Mesendoderm (in vitro differentiated cells): ENCODE measurements at regions not wholly inside any gene's neighbourhood (a gene's known extent, or its start where the extent isn't known, plus 50 kb on each side); places are given as distances from the start of the nearest gene placed in this dataset.

Source experiments
- DNase-seq: peaks from one replicate; pipeline ENCODE4 v3.0.0; 2013
- H2AK5ac ChIP-seq: 2 replicates; pipeline ENCODE4 v1.6.1; 2013; ENCODE audit warnings: low read length, inconsistent platforms
- H2BK120ac ChIP-seq: 2 replicates; pipeline ENCODE4 v1.6.1; 2013; ENCODE audit warnings: low read depth, mild to moderate bottlenecking, low read length, moderate library complexity, mixed read lengths
- H2BK15ac ChIP-seq: replicated peaks from 2 replicates; pipeline ENCODE4 v1.6.1; 2013; ENCODE audit warnings: low read depth, mild to moderate bottlenecking, moderate library complexity
- H2BK5ac ChIP-seq: 2 replicates; pipeline ENCODE4 v1.6.1; 2013; ENCODE audit warnings: low read length, inconsistent platforms
- H3K18ac ChIP-seq: 2 replicates; pipeline ENCODE4 v1.6.1; 2013; ENCODE audit warnings: mild to moderate bottlenecking, low read length, mixed read lengths
- H3K23ac ChIP-seq: one replicate; pipeline ENCODE4 v1.6.1; 2013; ENCODE audit warnings: low read length
- H3K27ac ChIP-seq: 2 replicates; pipeline ENCODE4 v1.5.1; 2013; ENCODE audit warnings: low read depth, mild to moderate bottlenecking, inconsistent platforms, low read length, moderate library complexity
- H3K27me3 ChIP-seq: 2 replicates; pipeline ENCODE4 v1.6.1; 2013; ENCODE audit warnings: low read length, control low read depth, mild to moderate bottlenecking, inconsistent platforms; ENCODE audit not compliant: insufficient read depth, poor library complexity
- H3K36me3 ChIP-seq: 2 replicates; pipeline ENCODE4 v1.6.1; 2013; ENCODE audit warnings: low read length, inconsistent platforms; ENCODE audit not compliant: control insufficient read depth, insufficient read depth
- H3K4ac ChIP-seq: one replicate; pipeline ENCODE4 v1.6.1; 2013; ENCODE audit warnings: low read depth, mild to moderate bottlenecking, low read length, moderate library complexity
- H3K4me1 ChIP-seq: 2 replicates; pipeline ENCODE4 v1.6.1; 2013; ENCODE audit warnings: low read depth, low read length, inconsistent platforms; ENCODE audit not compliant: control insufficient read depth
- H3K4me2 ChIP-seq: 2 replicates; pipeline ENCODE4 v1.6.1; 2013; ENCODE audit warnings: low read length
- H3K4me3 ChIP-seq: 2 replicates; pipeline ENCODE4 v1.5.1; 2013; ENCODE audit warnings: mild to moderate bottlenecking, low read length
- H3K56ac ChIP-seq: one replicate; pipeline ENCODE4 v1.6.1; 2013; ENCODE audit warnings: low read length
- H3K79me1 ChIP-seq: 2 replicates; pipeline ENCODE4 v1.6.1; 2013; ENCODE audit warnings: low read length, inconsistent platforms
- H3K79me2 ChIP-seq: 2 replicates; pipeline ENCODE4 v1.6.1; 2013; ENCODE audit warnings: mild to moderate bottlenecking, low read length; ENCODE audit not compliant: control insufficient read depth, insufficient read depth
- H3K9ac ChIP-seq: 2 replicates; pipeline ENCODE4 v1.6.1; 2013; ENCODE audit warnings: low read length, inconsistent platforms
- H4K5ac ChIP-seq: one replicate; pipeline ENCODE4 v1.6.1; 2013; ENCODE audit warnings: low read length
- H4K8ac ChIP-seq: one replicate; pipeline ENCODE4 v1.6.1; 2013; ENCODE audit warnings: low read depth, mild to moderate bottlenecking, control low read depth, low read length, moderate library complexity
- WGBS: extraction: QIAGEN DNeasy Blood & Tissue Kit; methylation state at CpG from one replicate; pipeline ENCODE4 v1.1.7; 2013; ENCODE audit warnings: low lambda C conversion rate, missing lambda C conversion rate; ENCODE audit not compliant: insufficient coverage; ENCODE audit errors: extremely low coverage; 5-methylcytosine and 5-hydroxymethylcytosine counted together

GRCh38 chr11:26777372-26777808, 55.5 kb upstream of the SLC5A12 start:
- Histone ChIP-seq H2BK120ac (no peak overlapping the region), H3K4me1 (no peaks in the 10 kb centered on the region), H3K27ac (no peak overlapping the region), H4K5ac (no peak overlapping the region), H3K79me1 (no peaks in the 10 kb centered on the region), H2BK15ac (no peak overlapping the region), H3K4ac (no peak overlapping the region), H3K36me3 (no peaks in the 10 kb centered on the region), H3K9ac (no peak overlapping the region), H3K4me2 (no peak overlapping the region), H2AK5ac (no peak overlapping the region), H4K8ac (no peak overlapping the region), H3K23ac (no peak overlapping the region), H3K27me3 (no peaks in the 10 kb centered on the region), H3K79me2 (no peaks in the 10 kb centered on the region), H3K4me3 (no peak overlapping the region), H3K56ac (no peak overlapping the region), H2BK5ac (no peak overlapping the region), H3K18ac (no peak overlapping the region)
- no CpG with 5 or more reads among the region's 5 CpGs for WGBS
- no peak for DNase-seq

DNA sequence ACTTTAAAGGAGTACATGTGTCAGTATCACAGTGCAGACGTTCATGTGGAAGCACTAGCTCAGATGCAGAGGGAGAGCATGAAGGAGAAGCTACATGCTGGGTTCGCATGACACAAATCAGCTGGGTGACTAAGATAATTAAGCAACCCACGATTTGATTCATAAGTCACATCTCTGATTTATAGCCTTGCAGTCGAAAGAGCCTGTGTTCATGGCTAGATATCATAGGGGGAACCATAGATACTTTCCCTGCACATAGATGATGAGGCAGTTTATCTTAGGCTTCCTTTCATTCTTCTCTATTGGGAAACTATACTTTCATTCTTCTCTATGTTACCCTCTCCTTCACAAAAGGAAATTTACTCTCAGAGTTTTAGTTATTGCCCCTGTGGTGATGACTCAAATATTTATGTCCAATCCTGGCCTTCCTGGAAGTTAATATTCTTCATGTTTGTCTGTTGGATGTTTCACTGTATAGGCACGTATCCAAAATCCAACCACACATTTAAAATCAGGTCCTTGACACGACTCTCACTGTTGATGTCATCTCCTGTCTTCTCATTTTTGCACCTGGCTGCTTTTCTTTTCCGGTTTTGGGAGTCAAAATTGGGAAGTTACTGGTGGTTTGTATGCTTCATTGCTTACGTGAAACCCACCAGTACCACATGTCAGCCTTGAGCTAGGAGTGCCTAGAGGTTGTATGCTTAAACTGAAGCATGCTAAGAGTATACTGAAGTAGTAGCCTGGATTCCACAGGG, 56.3 kb upstream of the SLC5A12 start:
- DNase-seq: no peak
- H3K18ac ChIP-seq: no peak overlapping the region
- H4K8ac ChIP-seq: no peak overlapping the region
- no peak overlapping the region for H2BK15ac ChIP-seq
- no peak overlapping the region for H2AK5ac ChIP-seq
- H3K9ac ChIP-seq: no peak overlapping the region
- H2BK5ac ChIP-seq: no peak overlapping the region
- H3K36me3 ChIP-seq: no peaks in the 10 kb centered on the region
- no peak overlapping the region for H3K23ac ChIP-seq
- H3K4me1 ChIP-seq: no peaks in the 10 kb centered on the region
- no peaks in the 10 kb centered on the region for H3K79me2 ChIP-seq
- no peak overlapping the region for H3K4me3 ChIP-seq
- no peaks in the 10 kb centered on the region for H3K79me1 ChIP-seq
- no peaks in the 10 kb centered on the region for H3K27me3 ChIP-seq
- H3K56ac ChIP-seq: no peak overlapping the region
- no CpG with 5 or more reads among the region's 8 CpGs for WGBS
- H3K4ac ChIP-seq: no peak overlapping the region
- H3K4me2 ChIP-seq: no peak overlapping the region
- no peak overlapping the region for H2BK120ac ChIP-seq
- no peak overlapping the region for H3K27ac ChIP-seq
- H4K5ac ChIP-seq: no peak overlapping the region

- Histone ChIP-seq H2BK5ac (no peak overlapping the region), H3K36me3 (no peaks in the 10 kb centered on the region), H4K5ac (no peak overlapping the region), H2AK5ac (no peak overlapping the region), H4K8ac (no peak overlapping the region), H3K9ac (no peak overlapping the region), H3K56ac (no peak overlapping the region), H3K4me2 (no peak overlapping the region), H3K18ac (no peak overlapping the region), H2BK120ac (no peak overlapping the region), H3K79me2 (no peaks in the 10 kb centered on the region), H2BK15ac (no peak overlapping the region), H3K4me3 (no peak overlapping the region), H3K23ac (no peak overlapping the region), H3K4ac (no peak overlapping the region), H3K79me1 (no peaks in the 10 kb centered on the region), H3K27me3 (no peaks in the 10 kb centered on the region), H3K27ac (no peak overlapping the region), H3K4me1 (no peaks in the 10 kb centered on the region)
- WGBS: no CpG with 5 or more reads among the region's 4 CpGs
- DNase-seq: no peak
Observed at GRCh38 chr11:26779074-26779865, 57.4 kb upstream of the SLC5A12 start.

DNA sequence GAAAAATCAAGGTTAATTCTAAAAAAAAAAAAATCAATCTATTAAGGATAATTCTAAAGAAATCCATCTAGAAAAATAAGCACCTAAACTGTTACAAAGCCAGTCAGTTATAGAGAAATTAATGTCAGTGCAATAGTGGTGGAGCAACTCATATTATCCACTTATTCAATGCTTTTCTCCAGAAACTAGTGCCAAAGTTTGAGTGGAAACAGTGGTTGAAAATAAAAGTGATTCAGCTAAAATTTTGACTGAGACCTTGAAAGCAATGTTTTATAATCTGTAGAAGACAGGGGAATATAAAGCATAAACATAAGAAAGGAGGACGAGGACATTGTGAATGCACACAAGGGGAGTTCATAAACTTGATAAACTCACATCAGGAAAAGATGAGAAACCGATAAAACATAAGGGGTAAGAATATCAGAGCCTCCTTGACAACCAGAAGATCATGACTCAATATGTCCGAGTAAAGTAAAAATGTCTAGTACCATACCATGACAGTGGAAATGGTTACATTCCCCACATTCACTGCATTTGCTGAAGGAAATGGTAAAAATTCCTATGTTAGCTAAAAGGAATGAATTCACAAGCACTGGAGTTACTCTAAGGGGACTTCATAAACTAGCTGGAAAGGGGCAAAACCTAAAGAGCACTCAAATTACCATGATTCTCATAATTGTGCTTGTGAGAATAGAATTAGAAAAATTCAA, 58.7 kb upstream of the SLC5A12 start:
- Histone ChIP-seq H3K9ac (no peak overlapping the region), H4K8ac (no peak overlapping the region), H3K79me2 (no peaks in the 10 kb centered on the region), H2AK5ac (no peak overlapping the region), H3K4me3 (no peak overlapping the region), H3K4ac (no peak overlapping the region), H3K36me3 (no peaks in the 10 kb centered on the region), H3K4me2 (no peak overlapping the region), H3K27ac (no peak overlapping the region), H2BK15ac (no peak overlapping the region), H2BK120ac (no peak overlapping the region), H3K23ac (no peak overlapping the region), H2BK5ac (no peak overlapping the region), H3K18ac (no peak overlapping the region), H3K56ac (no peak overlapping the region), H3K4me1 (no peaks in the 10 kb centered on the region), H3K27me3 (no peaks in the 10 kb centered on the region), H4K5ac (no peak overlapping the region), H3K79me1 (no peaks in the 10 kb centered on the region)
- WGBS: no CpG with 5 or more reads among the region's 3 CpGs
- DNase-seq: no peak

- H3K9ac ChIP-seq: no peak overlapping the region
- no peak overlapping the region for H2BK120ac ChIP-seq
- H3K23ac ChIP-seq: no peak overlapping the region
- no peak overlapping the region for H3K27ac ChIP-seq
- WGBS: no CpG with 5 or more reads among the region's 4 CpGs
- DNase-seq: no peak
- no peaks in the 10 kb centered on the region for H3K27me3 ChIP-seq
- H3K18ac ChIP-seq: no peak overlapping the region
- H4K5ac ChIP-seq: no peak overlapping the region
- no peak overlapping the region for H3K4me2 ChIP-seq
- no peak overlapping the region for H2BK5ac ChIP-seq
- no peak overlapping the region for H4K8ac ChIP-seq
- no peaks in the 10 kb centered on the region for H3K4me1 ChIP-seq
- no peaks in the 10 kb centered on the region for H3K36me3 ChIP-seq
- no peak overlapping the region for H3K4me3 ChIP-seq
- H3K56ac ChIP-seq: no peak overlapping the region
- no peak overlapping the region for H2BK15ac ChIP-seq
- no peak overlapping the region for H2AK5ac ChIP-seq
- no peak overlapping the region for H3K4ac ChIP-seq
- no peaks in the 10 kb centered on the region for H3K79me1 ChIP-seq
- H3K79me2 ChIP-seq: no peaks in the 10 kb centered on the region
Observed at GRCh38 chr11:26782220-26782965, 60.5 kb upstream of the SLC5A12 start.
